ENCODE measurements at regions not wholly inside any gene's neighbourhood (a gene's known extent, or its start where the extent isn't known, plus 50 kb on each side); places are given as distances from the start of the nearest gene placed in this dataset.

DNA sequence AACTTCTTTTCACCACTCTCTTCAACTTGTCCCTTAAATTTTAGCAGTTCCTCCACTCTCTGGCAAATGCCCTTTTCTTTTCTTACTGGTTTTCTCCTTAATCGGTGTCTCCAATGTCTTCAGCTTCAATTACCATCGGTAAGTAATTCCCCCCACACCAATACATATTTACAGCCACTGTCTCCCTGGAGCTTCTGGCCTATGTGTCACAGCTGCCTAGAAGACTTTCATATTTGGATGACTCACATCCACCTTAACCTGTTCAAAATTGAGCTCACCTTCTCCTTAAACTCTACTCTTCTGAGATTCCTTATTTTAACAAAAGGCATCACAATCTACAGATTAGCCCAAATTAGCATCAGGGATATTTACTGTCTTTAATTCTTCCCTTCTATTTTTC, 380.4 kb downstream of the POM121L12 start:
- Histone ChIP-seq H3K27ac (no peak overlapping the region), H3K4me1 (no peaks in the 10 kb centered on the region), H3K36me3 (no peaks in the 10 kb centered on the region), H3K9me3 (no peaks in the 10 kb centered on the region), H3K4me3 (no peak overlapping the region), H3K9ac (ENCODE audit: low read depth in 2 of 2, low read length in 2 of 2) (no peak overlapping the region), H3K27me3 (no peaks in the 10 kb centered on the region)
- TF ChIP-seq, protein P1, sequence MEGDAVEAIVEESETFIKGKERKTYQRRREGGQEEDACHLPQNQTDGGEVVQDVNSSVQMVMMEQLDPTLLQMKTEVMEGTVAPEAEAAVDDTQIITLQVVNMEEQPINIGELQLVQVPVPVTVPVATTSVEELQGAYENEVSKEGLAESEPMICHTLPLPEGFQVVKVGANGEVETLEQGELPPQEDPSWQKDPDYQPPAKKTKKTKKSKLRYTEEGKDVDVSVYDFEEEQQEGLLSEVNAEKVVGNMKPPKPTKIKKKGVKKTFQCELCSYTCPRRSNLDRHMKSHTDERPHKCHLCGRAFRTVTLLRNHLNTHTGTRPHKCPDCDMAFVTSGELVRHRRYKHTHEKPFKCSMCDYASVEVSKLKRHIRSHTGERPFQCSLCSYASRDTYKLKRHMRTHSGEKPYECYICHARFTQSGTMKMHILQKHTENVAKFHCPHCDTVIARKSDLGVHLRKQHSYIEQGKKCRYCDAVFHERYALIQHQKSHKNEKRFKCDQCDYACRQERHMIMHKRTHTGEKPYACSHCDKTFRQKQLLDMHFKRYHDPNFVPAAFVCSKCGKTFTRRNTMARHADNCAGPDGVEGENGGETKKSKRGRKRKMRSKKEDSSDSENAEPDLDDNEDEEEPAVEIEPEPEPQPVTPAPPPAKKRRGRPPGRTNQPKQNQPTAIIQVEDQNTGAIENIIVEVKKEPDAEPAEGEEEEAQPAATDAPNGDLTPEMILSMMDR (IDR thresholded peaks at IDR 0.05): no peak
- intact Hi-C loops (cut with DNase I): no loop called here
- DNase-seq: no peak

DNA sequence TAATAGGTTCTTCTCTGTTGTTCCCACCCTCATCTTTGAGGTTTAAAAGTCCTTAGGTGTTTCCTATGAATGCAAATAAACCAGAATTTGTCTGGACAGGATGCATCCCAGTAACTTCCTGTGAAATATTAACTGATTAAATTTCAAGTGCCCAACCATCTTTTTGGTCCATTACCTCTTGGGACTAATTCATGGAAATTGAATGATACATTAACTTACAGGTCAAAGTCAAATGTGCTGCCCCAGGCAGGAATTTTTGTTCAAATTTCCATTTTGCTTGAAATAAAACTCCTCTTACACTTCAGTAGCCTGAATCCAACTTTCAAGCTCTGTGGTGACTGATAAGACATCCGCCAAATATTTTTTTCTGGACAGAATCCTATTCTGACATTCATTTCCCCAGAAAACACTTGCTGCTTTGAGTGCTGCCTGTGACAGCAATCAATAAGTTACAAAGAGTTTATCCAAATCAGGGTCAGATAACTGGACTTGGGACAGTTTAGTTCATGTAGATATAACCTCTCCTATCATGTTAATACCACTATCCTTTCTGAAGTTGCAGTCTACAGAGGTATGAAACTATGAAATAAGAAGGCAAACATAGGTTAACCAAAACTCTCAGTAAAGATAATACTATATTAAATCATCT, 383.5 kb downstream of the POM121L12 start:
- Histone ChIP-seq H3K36me3 (no peaks in the 10 kb centered on the region), H3K9me3 (no peaks in the 10 kb centered on the region), H3K4me3 (no peak overlapping the region), H3K9ac (ENCODE audit: low read depth in 2 of 2, low read length in 2 of 2) (no peak overlapping the region), H3K27ac (no peak overlapping the region), H3K27me3 (no peaks in the 10 kb centered on the region), H3K4me1 (no peaks in the 10 kb centered on the region)
- intact Hi-C loops (cut with DNase I): no loop called here
- TF ChIP-seq, protein P1 (IDR thresholded peaks at IDR 0.05): no peak
- DNase-seq: no peak

DNA sequence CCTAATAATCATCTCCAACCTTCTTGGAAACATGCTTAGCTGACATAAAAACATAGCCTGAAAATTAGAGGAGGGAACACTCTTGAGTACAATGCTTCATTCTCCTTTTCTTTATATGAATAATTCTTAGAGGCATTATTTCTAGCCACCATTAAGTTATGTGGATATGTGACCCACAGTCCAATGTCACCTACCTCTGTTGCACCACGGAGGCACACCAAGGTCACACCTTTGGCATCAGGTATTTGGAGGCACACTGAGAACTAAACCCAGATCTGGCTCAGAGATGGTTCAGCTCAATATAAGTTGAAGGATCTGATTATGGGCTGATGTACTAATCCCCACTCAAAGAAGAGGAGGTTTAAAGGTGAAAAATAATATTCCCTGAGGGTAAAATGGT, 385.1 kb downstream of the POM121L12 start:
- Histone ChIP-seq H3K9ac (ENCODE audit: low read depth in 2 of 2, low read length in 2 of 2) (no peak overlapping the region), H3K4me1 (no peaks in the 10 kb centered on the region), H3K4me3 (no peak overlapping the region), H3K36me3 (no peaks in the 10 kb centered on the region), H3K9me3 (no peaks in the 10 kb centered on the region), H3K27me3 (no peaks in the 10 kb centered on the region), H3K27ac (no peak overlapping the region)
- intact Hi-C loops (cut with DNase I): no loop called here
- TF ChIP-seq, protein P1 (IDR thresholded peaks at IDR 0.05): no peak
- no peak for DNase-seq

DNA sequence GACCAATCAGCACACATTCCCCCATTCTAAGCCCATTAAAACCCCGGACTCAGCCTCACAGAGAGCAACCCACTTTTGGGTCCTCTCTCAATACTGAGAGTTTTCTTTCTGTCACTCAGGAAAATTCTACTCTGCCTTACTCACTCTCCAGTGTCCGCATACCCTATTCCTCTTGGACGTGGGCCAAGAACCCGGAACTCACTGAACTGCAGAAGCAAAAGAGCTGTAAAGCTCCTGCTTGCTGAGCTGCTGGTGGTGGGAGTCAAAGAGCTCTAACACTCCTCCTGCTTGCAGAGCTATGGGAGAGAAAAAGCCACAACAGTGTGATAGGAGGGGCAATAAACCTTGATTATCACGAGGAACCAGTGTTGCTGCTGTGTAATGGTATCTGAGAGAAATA, 386.9 kb downstream of the POM121L12 start:
- H3K27me3 ChIP-seq: no peaks in the 10 kb centered on the region
- no peak overlapping the region for H3K9ac ChIP-seq (ENCODE audit: low read depth in 2 of 2, low read length in 2 of 2)
- intact Hi-C loops (cut with DNase I): no loop called here
- no peak overlapping the region for H3K27ac ChIP-seq
- no peaks in the 10 kb centered on the region for H3K36me3 ChIP-seq
- DNase-seq: no peak
- TF ChIP-seq, protein P1 (IDR thresholded peaks at IDR 0.05): no peak
- H3K4me3 ChIP-seq: no peak overlapping the region
- H3K9me3 ChIP-seq: no peaks in the 10 kb centered on the region
- no peaks in the 10 kb centered on the region for H3K4me1 ChIP-seq

DNA sequence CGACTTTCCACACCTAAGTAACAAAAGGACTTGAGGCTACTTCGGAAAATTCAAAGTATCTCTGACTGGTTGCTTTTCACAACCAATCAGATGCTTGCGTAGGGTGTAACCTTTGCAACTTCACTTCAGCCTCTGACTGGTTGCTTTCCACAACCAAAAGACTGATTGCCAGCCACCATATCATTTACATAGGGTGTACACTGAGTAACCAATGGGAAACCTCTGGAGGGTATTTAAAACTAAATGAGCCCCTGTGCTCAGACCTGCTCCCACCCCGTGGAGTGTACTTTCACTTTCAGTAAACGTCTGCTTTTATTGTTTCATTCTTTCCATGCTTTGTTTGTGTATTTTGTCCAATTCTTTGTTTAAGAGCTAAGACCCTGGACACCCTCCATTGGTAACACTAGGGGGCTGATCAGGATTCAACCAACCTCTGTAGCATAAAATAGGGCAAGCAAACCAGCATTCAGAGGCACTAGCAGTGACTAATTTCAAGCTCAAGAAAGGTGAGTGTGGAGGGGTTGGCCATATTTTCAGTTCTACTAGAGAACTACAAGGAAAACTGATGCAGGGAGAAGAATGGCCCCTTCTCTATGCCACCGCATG, 390.8 kb downstream of the POM121L12 start:
- no peaks in the 10 kb centered on the region for H3K4me1 ChIP-seq

More for the DNA sequence above, 390.8 kb downstream of the POM121L12 start:
- no peak for DNase-seq
- Histone ChIP-seq H3K9me3 (no peaks in the 10 kb centered on the region), H3K9ac (ENCODE audit: low read depth in 2 of 2, low read length in 2 of 2) (no peak overlapping the region), H3K27ac (no peak overlapping the region), H3K27me3 (no peaks in the 10 kb centered on the region), H3K36me3 (no peaks in the 10 kb centered on the region), H3K4me3 (no peak overlapping the region)
- TF ChIP-seq, protein P1 (IDR thresholded peaks at IDR 0.05): no peak
- intact Hi-C loops (cut with DNase I): no loop called here
